HepG2 (cell line): ENCODE measurements at regions not wholly inside any gene's neighbourhood (a gene's known extent, or its start where the extent isn't known, plus 50 kb on each side); places are given as distances from the start of the nearest gene placed in this dataset.

Experiments
- ATM ChIP-seq: fragments of 450-650 bp; IDR thresholded peaks from 2 replicates; pipeline ENCODE4 v1.7.1; 2017; ENCODE audit warnings: mild to moderate bottlenecking, borderline replicate concordance
- BHLHE40 ChIP-seq: IDR thresholded peaks from 2 replicates; pipeline ENCODE4 v1.6.1; 2011; ENCODE audit warnings: low read length, improper control_type of control experiment
- CAMTA2 ChIP-seq: sonication (generic); formaldehyde crosslinking; IDR thresholded peaks from 2 replicates; pipeline ENCODE4 v1.4.0; 2020; ENCODE audit warnings: mild to moderate bottlenecking, missing genetic modification reagents, borderline replicate concordance
- CTCF ChIP-seq: sonication (generic); formaldehyde crosslinking; IDR thresholded peaks from 2 replicates; pipeline ENCODE4 v1.5.0; 2020; ENCODE audit warnings: mild to moderate bottlenecking, missing genetic modification reagents, moderate library complexity
- JUN ChIP-seq: sonication (generic); formaldehyde crosslinking; IDR thresholded peaks from 2 replicates; pipeline ENCODE4 v1.4.0; 2020; ENCODE audit warnings: mild to moderate bottlenecking, missing genetic modification reagents
- KAT7 ChIP-seq: IDR thresholded peaks from 2 replicates; pipeline ENCODE4 v1.6.1; 2018; ENCODE audit warnings: borderline replicate concordance, missing compliant biosample characterization
- KDM1A ChIP-seq: IDR thresholded peaks from 2 replicates; pipeline ENCODE4 v1.6.1; 2016; ENCODE audit warnings: missing compliant biosample characterization
- KDM4B ChIP-seq: sonication (generic); formaldehyde crosslinking; IDR thresholded peaks from 2 replicates; pipeline ENCODE4 v1.4.0; 2020; ENCODE audit warnings: missing genetic modification reagents
- SP1 ChIP-seq, 2 experiments: fragments of 450-650 bp in 1 of 2; sonication (generic) in 1 of 2; formaldehyde crosslinking in 1 of 2; IDR thresholded peaks; 2 replicates each; pipeline versions ENCODE4 v1.4.0 to v1.6.1; 2016 to 2020; ENCODE audit warnings: missing genetic modification reagents in 1 of 2
- ZNF138 ChIP-seq: sonication (generic); formaldehyde crosslinking; IDR thresholded peaks from 2 replicates; pipeline ENCODE4 v1.5.0; 2020; ENCODE audit warnings: mild to moderate bottlenecking, low read depth, missing genetic modification reagents
- ZNF619 ChIP-seq: sonication (generic); formaldehyde crosslinking; IDR thresholded peaks from 2 replicates; pipeline ENCODE4 v1.4.0; 2020; ENCODE audit warnings: mild to moderate bottlenecking, missing genetic modification reagents
- ZNF724P ChIP-seq: sonication (generic); formaldehyde crosslinking; IDR thresholded peaks from 2 replicates; pipeline ENCODE4 v1.8.0; 2022; ENCODE audit warnings: missing genetic modification reagents, borderline replicate concordance
- ZSCAN29 ChIP-seq: sonication (generic); formaldehyde crosslinking; conservative IDR thresholded peaks from 2 replicates; pipeline ENCODE4 v1.4.0; 2020; ENCODE audit warnings: mild to moderate bottlenecking, missing genetic modification reagents
- TF ChIP-seq, protein P1 (sequence below): sonication (generic); formaldehyde crosslinking; IDR thresholded peaks from 2 replicates; pipeline ENCODE4 v1.4.0; 2020; ENCODE audit warnings: mild to moderate bottlenecking, missing genetic modification reagents

DNA sequence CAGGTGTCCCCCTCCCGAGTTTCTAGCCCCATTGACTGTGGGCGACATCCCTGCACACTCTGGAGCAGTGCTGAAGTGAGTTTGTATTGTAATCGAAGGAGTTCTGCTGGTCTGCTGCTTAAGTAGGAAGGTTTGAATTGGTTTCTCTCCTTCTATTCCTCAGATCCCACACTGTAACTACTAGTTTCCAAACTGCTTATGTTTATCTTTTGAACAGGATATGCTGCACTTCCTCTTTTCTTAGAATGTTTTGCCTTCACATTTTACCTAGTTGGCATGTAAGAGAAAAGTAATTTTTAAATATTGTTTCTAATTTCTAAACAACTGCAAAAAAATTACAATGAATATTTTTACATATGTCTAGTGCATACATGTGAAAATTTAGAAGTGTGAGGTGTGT, 511.8 kb downstream of the KLF12 start:
- TF ChIP-seq KDM1A (CRISPR knock-in tag) (no peak), CTCF (CRISPR knock-in tag) (no peak), ZNF619 (CRISPR knock-in tag) (no peak), KDM4B (no peak), SP1 (IDR thresholded peaks at IDR 0.05) (no peak), SP1 (CRISPR knock-in tag; IDR thresholded peaks at IDR 0.05) (no peak), ZSCAN29 (CRISPR knock-in tag) (no peak), CAMTA2 (CRISPR knock-in tag) (no peak), KAT7 (no peak), ATM (no peak), BHLHE40 (no peak), JUN (no peak), ZNF138 (CRISPR knock-in tag) (no peak), ZNF724P (no peak)
- TF ChIP-seq, protein P1, sequence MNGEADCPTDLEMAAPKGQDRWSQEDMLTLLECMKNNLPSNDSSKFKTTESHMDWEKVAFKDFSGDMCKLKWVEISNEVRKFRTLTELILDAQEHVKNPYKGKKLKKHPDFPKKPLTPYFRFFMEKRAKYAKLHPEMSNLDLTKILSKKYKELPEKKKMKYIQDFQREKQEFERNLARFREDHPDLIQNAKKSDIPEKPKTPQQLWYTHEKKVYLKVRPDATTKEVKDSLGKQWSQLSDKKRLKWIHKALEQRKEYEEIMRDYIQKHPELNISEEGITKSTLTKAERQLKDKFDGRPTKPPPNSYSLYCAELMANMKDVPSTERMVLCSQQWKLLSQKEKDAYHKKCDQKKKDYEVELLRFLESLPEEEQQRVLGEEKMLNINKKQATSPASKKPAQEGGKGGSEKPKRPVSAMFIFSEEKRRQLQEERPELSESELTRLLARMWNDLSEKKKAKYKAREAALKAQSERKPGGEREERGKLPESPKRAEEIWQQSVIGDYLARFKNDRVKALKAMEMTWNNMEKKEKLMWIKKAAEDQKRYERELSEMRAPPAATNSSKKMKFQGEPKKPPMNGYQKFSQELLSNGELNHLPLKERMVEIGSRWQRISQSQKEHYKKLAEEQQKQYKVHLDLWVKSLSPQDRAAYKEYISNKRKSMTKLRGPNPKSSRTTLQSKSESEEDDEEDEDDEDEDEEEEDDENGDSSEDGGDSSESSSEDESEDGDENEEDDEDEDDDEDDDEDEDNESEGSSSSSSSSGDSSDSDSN (CRISPR knock-in tag) = no peak
